Hematopoietic multipotent progenitor cell treated with erythropoietin and hydrocortisone succinate and interleukin-3 and kit ligand, for 8 days (in vitro differentiated cells): ENCODE measurements at regions not wholly inside any gene's neighbourhood (a gene's known extent, or its start where the extent isn't known, plus 50 kb on each side); places are given as distances from the start of the nearest gene placed in this dataset.
"Not testable (repeated sequence)": the region's sequence is repeated elsewhere in the genome, so short reads cannot be mapped to it uniquely, and the experiment has no call there.

Source experiments
- DNase-seq: peaks from one replicate; pipeline ENCODE4 v3.0.0-alpha.2; 2015

DNA sequence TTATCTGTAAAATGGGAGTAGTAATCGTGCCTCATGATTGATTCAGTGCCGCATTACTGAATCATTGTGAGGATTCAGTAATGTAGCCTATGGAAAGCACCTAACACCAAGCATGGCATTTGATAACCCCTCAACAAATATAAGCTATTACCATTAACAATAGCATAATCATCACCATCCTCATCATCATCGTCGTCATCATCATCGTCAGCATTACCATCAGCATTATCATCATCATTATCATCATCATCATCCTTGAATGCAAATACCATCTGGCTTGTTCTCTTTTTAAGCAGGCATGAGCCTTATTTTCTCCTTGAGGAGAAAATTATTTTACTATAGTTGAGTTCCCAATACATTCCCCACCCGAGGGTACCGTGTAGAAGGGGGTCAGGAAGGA is 115.4 kb upstream of the PTPRG start:
- no peak for DNase-seq

DNA sequence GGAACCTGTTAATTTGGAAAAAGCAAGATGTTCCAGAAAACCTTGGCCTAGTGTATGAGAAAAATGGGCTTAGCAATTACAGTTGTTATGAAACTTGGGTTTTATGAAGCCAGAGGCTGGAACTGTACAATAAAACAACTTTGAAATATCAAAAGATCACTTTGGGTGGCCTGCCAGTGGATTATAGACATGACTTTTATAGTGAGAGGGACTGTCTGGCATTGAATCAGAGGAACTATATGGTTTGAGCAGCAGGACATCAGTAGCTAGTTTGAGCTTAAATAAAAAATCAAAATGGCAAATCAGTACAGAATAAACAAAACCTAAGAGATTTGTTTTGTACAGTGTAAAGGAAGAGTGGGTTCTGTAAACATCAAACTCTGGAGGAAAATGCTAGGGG is 115.0 kb upstream of the PTPRG start:
- no peak for DNase-seq

DNA sequence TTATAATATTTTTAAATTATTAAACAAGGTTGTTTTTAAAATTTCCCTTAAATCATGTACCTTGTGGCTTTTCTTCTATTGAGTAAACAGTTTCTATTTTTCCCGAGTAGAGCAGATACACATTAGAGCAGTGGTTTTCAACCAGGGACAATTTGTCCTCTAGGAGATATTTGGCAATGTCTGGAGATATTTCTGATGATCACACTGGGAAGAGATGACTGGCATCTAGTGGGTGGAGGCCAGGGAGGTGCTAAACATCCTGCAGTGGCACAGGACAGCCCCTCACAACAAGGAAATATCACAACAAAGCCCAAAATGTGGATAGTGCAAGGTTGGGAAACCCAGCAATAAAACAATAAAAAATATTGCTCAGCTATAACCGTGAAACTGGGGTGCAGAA is 113.0 kb upstream of the PTPRG start:
- no peak for DNase-seq

DNA sequence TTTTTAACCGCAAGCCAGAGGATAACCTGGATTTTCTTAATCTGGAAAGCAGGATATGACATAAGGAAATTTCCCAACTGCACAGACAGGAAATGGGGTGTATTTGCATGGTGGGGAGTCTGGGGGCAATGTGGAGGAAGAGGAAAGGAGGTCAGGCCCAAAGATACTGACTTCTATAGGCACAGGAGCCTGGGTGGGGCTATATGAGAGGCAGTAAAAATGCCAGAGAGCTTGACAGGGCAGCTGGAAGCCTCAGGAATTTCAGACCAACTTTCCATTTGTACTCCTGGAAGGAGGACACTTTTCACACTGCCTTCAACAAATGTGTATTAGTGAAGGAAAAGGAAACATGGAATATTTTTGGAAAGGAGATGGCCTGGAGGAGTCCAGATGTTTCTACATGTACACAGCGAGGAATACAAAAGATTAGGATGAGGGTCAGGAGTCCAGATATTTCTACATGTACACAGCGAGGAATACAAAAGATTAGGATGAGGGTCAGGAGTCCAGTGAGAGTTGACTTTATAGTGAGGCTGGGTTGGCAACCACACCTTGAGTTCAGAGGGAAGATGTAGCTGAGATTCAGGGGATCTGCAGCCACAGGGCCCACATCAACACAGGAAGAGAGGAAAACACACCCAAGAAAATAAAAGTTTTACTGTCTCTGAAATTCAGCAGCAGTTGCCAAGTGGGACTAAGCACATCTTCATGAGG is 111.9 kb upstream of the PTPRG start:
- no peak for DNase-seq

DNA sequence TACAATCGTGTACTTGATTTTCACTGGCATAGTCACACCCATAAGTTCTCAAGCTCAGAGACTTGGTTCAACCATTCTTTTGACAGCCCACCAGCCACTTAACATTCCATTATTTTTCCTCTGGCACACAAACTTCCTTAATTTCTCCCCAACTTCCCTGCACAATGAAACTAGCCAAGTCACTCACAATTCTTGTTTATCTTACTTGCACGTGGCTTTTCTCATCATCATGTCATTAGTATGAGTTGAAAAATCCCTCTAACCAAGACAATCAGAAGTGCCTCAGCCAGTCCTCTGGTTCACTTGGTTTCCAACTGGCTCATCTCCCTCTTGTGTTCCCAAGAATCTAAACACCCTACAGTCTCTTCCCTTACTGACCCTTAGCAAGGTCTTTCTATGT is 110.5 kb upstream of the PTPRG start:
- no peak for DNase-seq

DNA sequence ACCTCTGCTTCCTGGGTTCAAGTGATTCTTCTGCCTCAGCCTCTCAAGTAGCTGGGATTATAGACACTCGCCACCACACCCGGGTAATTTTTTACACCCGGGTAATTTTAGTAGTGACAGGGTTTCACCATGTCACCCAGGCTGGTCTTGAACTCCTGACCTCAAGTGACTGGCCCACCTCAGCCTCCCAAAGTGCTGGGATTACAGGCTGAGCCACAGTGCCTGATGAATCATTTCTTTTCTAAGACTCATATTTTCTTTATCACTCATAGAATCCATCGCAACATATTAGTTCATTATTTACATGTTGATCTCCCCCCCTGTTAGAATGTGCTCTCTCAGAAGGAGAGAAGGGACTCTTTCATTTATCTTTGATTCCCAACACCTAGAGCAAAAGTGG is 109.5 kb upstream of the PTPRG start:
- DNase-seq: no peak

DNA sequence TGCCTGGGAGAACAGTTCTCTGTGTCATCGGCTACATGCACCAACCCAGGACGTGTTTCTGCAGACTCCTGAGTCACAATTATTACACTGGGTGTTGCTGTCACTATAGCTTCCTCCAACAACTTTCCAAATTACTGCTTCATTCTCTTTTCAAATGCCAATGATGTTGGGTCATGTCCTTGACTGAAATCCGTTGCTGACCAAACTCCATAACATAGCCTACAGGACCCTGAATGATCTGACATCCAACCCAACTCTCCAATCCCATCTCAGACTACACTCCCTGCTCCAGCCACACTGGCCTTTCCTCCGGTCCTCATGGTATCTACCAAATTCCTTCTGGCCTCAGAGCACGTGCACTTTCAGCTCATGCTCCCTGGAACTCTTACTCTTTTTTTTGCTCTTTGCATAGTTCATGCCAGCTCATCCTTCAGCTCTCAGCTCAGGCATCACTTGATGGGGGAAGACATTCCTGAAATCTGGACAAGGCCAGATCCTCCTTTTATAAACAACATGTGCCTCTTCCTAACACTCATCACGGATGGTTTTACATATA is 108.8 kb upstream of the PTPRG start:
- DNase-seq: no peak

DNA sequence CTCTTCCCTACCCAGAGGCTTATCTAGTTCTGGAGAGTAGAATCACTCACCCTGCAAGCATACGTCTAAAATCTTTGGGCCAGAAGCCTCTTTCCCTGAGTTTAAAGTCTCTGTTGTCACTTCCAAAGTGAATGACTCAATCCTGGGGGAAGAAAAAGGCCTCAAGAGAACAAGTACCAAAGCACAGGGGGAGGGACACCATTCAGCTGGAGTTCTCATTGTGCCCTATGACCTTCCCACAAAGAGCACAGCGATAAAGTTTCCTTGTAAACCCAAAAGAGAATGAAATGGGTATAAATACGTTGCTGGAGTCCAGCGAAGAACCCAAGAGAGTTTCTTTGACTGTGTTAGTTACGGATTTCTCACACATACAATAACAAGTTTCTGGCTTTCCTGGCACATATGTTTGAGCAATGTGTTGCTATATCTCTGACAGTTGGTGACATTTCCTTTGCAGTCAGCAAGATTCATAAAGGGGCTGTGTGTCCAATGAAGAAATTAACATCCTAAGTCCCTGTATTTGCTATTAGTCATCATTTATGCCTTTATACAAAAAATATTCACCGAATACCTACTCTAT is 107.3 kb upstream of the PTPRG start:
- no peak for DNase-seq

DNA sequence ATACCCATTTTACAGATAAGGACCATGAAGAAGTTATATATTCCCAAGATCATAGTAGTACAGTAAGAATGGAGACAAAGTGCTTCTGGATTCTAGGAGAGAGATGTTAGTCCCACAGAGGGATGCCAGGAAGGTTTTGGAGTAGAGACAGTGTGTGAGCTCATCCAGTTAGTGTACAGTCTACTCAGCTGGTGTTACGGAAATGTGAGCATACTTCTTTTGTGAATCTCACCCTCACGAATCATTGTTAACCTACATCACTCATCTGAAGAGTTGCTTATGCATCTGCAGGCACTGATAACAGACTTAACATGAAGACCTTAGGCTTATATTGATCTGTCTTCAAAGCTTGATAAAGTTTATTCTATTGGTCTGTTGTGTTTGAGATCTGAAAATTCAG is 106.6 kb upstream of the PTPRG start:
- DNase-seq: no peak

DNA sequence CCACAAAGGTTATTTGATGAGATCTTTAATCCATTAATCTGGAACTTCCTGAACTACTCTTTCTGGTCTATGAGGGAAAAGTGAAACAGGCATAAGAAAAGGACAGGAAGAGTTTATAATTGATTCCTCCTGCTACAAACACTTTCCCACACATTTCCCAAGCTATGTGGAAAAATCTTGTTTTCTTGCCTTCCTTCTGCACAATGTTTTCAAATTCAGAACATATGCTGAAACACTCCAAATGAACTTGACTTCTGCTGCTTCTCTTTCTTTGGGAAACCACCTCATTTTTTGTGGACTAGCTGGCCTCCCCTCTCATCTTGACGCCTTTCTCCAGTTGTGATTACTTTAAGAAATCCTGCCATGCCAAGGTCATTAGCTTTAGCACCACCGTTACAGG is 100.7 kb upstream of the PTPRG start:
- no peak for DNase-seq

DNA sequence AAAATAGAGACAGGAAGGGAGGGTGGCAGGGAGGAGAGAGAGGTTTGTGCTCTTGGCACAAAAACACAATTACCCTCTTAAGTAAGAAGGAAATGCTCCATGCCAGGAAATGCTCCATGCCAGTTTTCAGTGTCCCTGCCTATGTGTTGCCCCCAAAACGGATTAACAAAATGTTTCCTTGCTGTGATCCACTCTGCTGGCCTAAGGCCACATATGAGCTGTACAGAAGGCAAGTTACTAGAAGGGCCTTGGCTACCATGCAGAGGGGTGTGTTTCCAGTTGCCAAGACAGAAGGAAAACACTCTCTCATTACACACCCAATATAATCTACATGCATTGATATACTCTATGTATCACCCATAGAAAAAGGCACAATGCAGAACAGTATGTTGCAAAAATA is 98.2 kb upstream of the PTPRG start:
- DNase-seq: no peak

DNA sequence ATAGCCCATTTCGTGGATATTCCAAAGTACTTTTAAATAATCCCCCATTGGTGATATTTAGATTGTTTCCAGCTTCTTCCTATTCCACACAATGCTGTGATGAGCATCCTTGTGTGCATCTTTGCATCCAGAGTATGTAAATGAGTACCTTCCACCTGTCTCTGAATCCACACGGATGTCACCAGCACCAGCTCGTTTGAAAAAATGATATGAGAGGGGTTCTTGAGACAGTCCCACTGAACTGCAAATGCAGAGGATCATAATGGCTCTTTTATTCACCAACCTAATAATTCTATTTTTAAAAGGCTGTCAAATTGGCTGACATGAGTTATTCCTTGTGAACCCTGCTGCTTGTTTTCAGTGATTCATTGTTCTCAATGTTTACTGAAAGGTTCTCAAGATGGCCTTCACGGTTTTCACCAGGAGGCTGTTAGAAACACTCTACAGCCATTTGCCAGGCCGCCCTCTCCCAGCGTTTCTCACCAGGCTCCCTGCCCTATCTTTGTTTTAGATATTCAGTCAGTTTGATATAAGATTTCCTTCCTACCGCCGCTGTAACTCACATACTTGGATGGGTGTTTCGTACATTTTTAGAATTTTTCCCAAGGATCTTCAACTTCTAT is 96.7 kb upstream of the PTPRG start:
- DNase-seq: no peak

DNA sequence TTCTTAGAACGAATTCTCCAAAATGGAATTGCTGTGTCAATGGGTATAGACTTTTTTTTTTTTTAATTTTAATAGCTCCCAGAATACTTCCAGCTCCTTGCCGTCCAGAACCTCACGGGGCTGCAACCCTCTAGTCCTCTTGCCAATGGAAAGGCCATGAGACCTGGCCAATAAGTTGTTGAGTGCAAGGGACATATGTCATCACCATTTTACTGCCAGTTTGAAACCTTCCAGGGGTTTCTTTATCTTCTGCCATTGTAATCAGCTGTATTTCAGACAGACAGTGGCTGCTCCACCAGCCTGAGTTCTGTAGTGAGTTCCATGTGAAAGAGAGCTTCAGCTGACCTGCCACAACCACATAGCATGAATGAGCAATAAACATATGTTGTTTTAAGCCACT is 95.0 kb upstream of the PTPRG start:
- DNase-seq: no peak

DNA sequence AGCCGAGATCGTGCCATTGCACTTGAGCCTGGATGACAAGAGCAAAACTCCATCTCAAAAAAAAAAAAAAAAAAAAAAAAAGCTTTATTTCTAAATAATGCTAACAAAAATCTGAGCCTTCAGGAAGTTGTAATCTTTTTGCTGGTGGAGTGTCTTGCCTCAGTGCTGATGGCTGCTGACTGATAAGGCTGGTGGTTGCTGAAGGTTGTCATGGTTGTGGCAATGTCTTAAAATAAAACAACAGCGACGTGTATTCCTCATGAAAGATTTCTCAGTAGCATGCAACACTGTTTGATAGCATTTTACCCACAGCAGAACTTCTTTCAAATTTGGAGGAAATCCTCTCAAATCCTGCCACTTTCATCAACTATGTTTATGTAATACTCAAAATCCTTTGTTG is 77.4 kb upstream of the PTPRG start:
- no peak for DNase-seq

DNA sequence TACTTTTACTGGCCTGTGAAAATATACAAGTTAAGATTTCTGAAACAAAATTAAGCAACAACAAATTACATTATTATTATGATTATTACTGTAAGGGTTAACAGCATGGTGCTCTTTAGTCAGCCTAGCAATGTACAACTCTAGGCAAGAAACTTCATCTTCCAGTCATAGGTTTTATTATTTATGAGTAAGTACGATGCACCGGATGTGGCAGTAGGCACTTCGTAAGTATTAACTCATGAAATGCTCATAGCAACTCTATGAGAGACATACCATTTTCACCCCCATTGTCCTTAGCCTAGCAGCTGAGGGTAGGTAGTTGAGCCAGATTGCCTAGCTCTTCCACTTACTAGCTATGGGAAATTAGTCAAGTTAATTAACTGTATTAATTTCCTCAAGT is 68.0 kb upstream of the PTPRG start:
- DNase-seq: no peak

DNA sequence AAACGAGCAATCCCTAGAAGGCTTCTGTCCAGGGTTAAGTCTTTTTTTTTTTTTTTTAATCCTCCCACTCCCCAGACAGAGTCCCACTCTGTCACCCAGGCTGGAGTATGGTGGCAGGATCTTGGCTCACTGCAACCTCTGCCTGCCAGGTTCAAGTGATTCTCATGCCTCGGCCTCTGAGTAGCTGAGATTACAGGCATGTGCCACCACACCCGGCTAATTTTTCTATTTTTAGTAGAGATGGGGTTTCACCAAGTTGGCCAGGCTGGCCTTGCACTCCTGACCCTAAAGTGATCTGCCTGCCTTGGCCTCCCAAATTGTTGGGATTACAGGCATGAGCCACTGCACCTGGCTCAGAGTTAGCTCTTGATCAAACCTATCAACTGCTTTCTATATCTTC is 67.1 kb upstream of the PTPRG start:
- not testable (repeated sequence) for DNase-seq

DNA sequence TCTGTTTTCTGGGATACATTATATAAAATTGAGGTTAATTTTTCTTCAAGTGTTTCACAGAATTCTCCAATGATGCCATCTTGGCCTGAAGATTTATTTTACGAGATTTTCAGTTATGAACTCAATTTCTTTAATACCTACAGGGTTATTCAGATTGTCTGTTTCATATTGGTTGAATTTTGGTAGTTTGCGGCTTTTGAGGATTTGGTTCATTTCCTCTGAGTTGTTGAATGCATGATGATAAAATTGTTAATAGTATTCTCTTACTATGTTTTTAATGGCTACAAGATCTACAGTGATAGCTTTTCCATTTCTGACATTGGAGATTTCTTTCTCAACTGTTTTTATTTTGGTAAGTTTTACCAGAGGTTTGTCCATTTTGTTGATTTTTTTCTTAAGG is 63.9 kb upstream of the PTPRG start:
- no peak for DNase-seq

DNA sequence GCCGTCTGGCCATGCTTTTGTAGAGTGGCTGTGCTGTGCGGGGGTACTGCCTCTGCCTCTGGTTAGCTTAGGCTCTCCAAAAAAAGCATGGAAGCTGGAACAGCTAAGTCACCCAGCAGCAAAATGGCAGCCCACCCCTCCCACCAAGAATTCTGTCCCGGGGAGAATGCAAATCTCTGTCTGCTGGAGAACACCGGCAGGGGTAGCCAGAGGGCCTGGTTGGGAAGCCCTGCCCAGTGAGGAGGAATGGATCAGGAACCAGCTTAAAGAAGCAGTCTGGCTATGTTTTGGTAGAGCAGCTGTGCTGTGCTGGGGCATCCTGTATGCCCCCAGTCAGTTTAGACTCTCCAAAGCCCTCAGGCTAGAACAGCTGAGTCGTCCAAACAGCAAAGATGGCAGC is 56.2 kb upstream of the PTPRG start:
- no peak for DNase-seq

DNA sequence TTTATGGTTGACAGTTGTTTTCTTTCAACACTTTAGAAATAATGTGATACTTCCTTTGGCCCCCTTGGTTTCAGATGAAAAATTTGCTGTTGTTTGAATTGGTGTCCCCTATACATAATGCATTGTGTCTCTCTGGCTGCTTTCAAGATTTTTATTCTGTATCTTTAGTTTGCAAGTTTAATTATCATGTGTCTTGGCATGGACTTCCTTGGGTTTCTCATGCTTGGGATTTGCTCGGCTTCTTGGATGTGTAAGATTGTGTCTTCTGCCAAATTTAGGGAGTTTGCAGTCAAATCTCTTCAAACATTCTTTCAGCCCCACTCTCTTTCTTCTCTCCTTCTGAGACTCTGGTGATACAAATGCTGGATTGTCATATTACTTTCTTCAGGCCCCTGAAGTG is 53.4 kb upstream of the PTPRG start:
- no peak for DNase-seq
